OCI-LY7 (cell line): ENCODE measurements at regions not wholly inside any gene's neighbourhood (a gene's known extent, or its start where the extent isn't known, plus 50 kb on each side); places are given as distances from the start of the nearest gene placed in this dataset.

ENCODE experiments used
- CTCF ChIP-seq: fragments of 200-600 bp; sonication (generic); conservative IDR thresholded peaks from 2 replicates; pipeline ENCODE4 v1.5.1; 2014; ENCODE audit warnings: mild to moderate bottlenecking, antibody characterized with exemption, low read length, moderate library complexity, mixed read lengths
- EZH2phosphoT487 ChIP-seq: fragments of 200-600 bp; sonication (generic); IDR thresholded peaks from 2 replicates; pipeline ENCODE4 v1.6.1; 2018; ENCODE audit warnings: low read depth, borderline replicate concordance, mild to moderate bottlenecking, mixed run types, antibody characterized with exemption, low read length, moderate library complexity, mixed read lengths

GRCh38 chr17:33756021-33756420 lies 462.9 kb upstream of the ASIC2 start:
- TF ChIP-seq CTCF (no peak), EZH2phosphoT487 (no peak)
